ENCODE measurements at regions not wholly inside any gene's neighbourhood (a gene's known extent, or its start where the extent isn't known, plus 50 kb on each side); places are given as distances from the start of the nearest gene placed in this dataset.

DNA sequence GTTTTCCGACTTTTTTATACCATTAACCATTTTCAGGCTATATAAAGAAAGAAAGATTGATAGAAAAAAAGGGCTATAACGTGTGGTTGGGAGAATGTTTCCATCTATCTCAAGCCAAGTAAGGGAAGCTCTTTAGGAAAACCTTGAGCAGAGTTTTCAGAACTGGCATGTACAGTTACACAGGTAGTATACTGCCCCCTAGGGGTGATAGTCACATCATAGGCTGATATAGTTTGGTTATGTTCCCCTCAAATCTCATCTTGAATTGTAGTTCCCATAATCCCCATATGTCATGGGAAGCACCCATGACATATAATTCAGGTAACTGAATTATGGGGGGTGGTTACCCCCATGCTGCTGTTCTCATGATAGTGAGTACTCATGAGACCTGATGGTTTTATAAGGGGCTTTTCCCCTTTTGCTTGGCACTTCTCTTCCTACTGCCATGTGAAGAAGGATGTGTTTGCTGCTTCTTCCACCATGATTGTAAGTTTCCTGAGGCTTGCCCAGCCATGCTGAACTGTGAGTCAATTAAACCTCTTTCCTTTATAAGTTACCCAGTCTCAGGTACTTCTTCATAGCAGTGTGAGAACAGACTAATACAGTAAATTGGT is 186.8 kb downstream of the TMA16 start:
- Histone ChIP-seq H3K9ac (ENCODE audit: low read length) (no peak overlapping the region), H3K9me3 (ENCODE audit: low read length) (no peaks in the 10 kb centered on the region), H3K4me3 (ENCODE audit: low read length) (no peak overlapping the region), H3K9me2 (ENCODE audit: insufficient read depth, low read length) (no peaks in the 10 kb centered on the region), H3K27ac (ENCODE audit: low read length) (no peak overlapping the region), H2AFZ (ENCODE audit: low read depth, low read length) (no peak overlapping the region), H3K4me2 (ENCODE audit: low read length) (no peak overlapping the region), H3K27me3 (ENCODE audit: insufficient read depth, low read depth, low read length) (no peaks in the 10 kb centered on the region), H3K36me3 (ENCODE audit: insufficient read depth, low read length) (no peaks in the 10 kb centered on the region), H4K20me1 (ENCODE audit: insufficient read depth) (no peaks in the 10 kb centered on the region), H3K79me2 (replicated peaks; ENCODE audit: insufficient read depth, low read length) (no peaks in the 10 kb centered on the region), H3F3A (ENCODE audit: insufficient read depth, low read length, poor library complexity, severe bottlenecking) (no peaks in the 10 kb centered on the region)
- TF ChIP-seq REST (IDR thresholded peaks at IDR 0.05; ENCODE audit: borderline replicate concordance) (no peak), POLR2AphosphoS5 (IDR thresholded peaks at IDR 0.05) (no peak), SMC3 (conservative IDR thresholded peaks at IDR 0.05; ENCODE audit: poor library complexity) (no peak), EP300 (conservative IDR thresholded peaks at IDR 0.05; ENCODE audit: poor library complexity, severe bottlenecking) (no peak), EZH2 (IDR thresholded peaks at IDR 0.05; ENCODE audit: borderline replicate concordance, insufficient read depth, low read length, poor library complexity, severe bottlenecking) (no peak), MXI1 (conservative IDR thresholded peaks at IDR 0.05; ENCODE audit: poor library complexity, severe bottlenecking) (no peak)

- TF ChIP-seq, protein P1, sequence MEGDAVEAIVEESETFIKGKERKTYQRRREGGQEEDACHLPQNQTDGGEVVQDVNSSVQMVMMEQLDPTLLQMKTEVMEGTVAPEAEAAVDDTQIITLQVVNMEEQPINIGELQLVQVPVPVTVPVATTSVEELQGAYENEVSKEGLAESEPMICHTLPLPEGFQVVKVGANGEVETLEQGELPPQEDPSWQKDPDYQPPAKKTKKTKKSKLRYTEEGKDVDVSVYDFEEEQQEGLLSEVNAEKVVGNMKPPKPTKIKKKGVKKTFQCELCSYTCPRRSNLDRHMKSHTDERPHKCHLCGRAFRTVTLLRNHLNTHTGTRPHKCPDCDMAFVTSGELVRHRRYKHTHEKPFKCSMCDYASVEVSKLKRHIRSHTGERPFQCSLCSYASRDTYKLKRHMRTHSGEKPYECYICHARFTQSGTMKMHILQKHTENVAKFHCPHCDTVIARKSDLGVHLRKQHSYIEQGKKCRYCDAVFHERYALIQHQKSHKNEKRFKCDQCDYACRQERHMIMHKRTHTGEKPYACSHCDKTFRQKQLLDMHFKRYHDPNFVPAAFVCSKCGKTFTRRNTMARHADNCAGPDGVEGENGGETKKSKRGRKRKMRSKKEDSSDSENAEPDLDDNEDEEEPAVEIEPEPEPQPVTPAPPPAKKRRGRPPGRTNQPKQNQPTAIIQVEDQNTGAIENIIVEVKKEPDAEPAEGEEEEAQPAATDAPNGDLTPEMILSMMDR (IDR thresholded peaks at IDR 0.05; ENCODE audit: poor library complexity, severe bottlenecking), result no peak
- TF ChIP-seq EP300 (conservative IDR thresholded peaks at IDR 0.05; ENCODE audit: poor library complexity, severe bottlenecking), result no peak
- TF ChIP-seq MXI1 (conservative IDR thresholded peaks at IDR 0.05; ENCODE audit: poor library complexity, severe bottlenecking), result no peak
- TF ChIP-seq REST (IDR thresholded peaks at IDR 0.05; ENCODE audit: borderline replicate concordance), result no peak
- no peak for TF ChIP-seq POLR2AphosphoS5 (IDR thresholded peaks at IDR 0.05)
- no peak for TF ChIP-seq TAF1 (IDR thresholded peaks at IDR 0.05; ENCODE audit: low read depth)
- no peak for TF ChIP-seq EZH2 (IDR thresholded peaks at IDR 0.05; ENCODE audit: borderline replicate concordance, insufficient read depth, low read length, poor library complexity, severe bottlenecking)
- TF ChIP-seq SMC3 (conservative IDR thresholded peaks at IDR 0.05; ENCODE audit: poor library complexity), result no peak
- TF ChIP-seq RAD21 (conservative IDR thresholded peaks at IDR 0.05), result no peak
- Histone ChIP-seq H3K79me2 (replicated peaks; ENCODE audit: insufficient read depth, low read length) (no peaks in the 10 kb centered on the region), H3K9me2 (ENCODE audit: insufficient read depth, low read length) (no peaks in the 10 kb centered on the region), H3K4me3 (ENCODE audit: low read length) (no peak overlapping the region), H3K27me3 (ENCODE audit: insufficient read depth, low read depth, low read length) (no peaks in the 10 kb centered on the region), H3K9me3 (ENCODE audit: low read length) (no peaks in the 10 kb centered on the region), H3K27ac (ENCODE audit: low read length) (no peak overlapping the region), H3K4me2 (ENCODE audit: low read length) (no peak overlapping the region), H3K9ac (ENCODE audit: low read length) (no peak overlapping the region), H2AFZ (ENCODE audit: low read depth, low read length) (no peak overlapping the region), H3K36me3 (ENCODE audit: insufficient read depth, low read length) (no peaks in the 10 kb centered on the region), H4K20me1 (ENCODE audit: insufficient read depth) (no peaks in the 10 kb centered on the region), H3F3A (ENCODE audit: insufficient read depth, low read length, poor library complexity, severe bottlenecking) (no peaks in the 10 kb centered on the region)
Measured at GRCh38 chr4:163688856-163689255, 194.4 kb downstream of the TMA16 start.
